GM23338 (cell line): ENCODE measurements at regions not wholly inside any gene's neighbourhood (a gene's known extent, or its start where the extent isn't known, plus 50 kb on each side); places are given as distances from the start of the nearest gene placed in this dataset.

Experiments
- CTCF ChIP-seq, 2 experiments: fragments of 200-600 bp in 1 of 2; sonication (generic) in 1 of 2; conservative IDR thresholded peaks; 2 replicates each; pipeline versions ENCODE4 v1.5.1 to v1.6.1; 2016 to 2017; ENCODE audit warnings: antibody characterized with exemption in 2 of 2, low read depth in 2 of 2, mild to moderate bottlenecking in 2 of 2, moderate library complexity in 1 of 2
- ETS1 ChIP-seq: IDR thresholded peaks from 2 replicates; pipeline ENCODE4 v1.6.1; 2016; ENCODE audit warnings: antibody characterized with exemption
- EZH2 ChIP-seq: fragments of 200-600 bp; sonication (generic); IDR thresholded peaks from one replicate; pipeline ENCODE4 v1.8.0; 2017; ENCODE audit warnings: antibody characterized with exemption, mild to moderate bottlenecking, low read depth; ENCODE audit not compliant: unreplicated experiment
- EZH2phosphoT487 ChIP-seq: fragments of 200-600 bp; sonication (generic); IDR thresholded peaks from one replicate; pipeline ENCODE4 v1.8.1; 2018; ENCODE audit warnings: antibody characterized with exemption; ENCODE audit not compliant: unreplicated experiment
- JUNB ChIP-seq: IDR thresholded peaks from one replicate; pipeline ENCODE4 v1.6.1; 2016; ENCODE audit warnings: antibody characterized with exemption; ENCODE audit not compliant: unreplicated experiment
- POLR2AphosphoS5 ChIP-seq: IDR thresholded peaks from 2 replicates; pipeline ENCODE4 v1.6.1; 2016; ENCODE audit warnings: antibody characterized with exemption, low read depth
- REST ChIP-seq: IDR thresholded peaks from one replicate; pipeline ENCODE4 v1.6.1; 2018; ENCODE audit warnings: antibody characterized with exemption; ENCODE audit not compliant: unreplicated experiment
- STAT1 ChIP-seq: IDR thresholded peaks from one replicate; pipeline ENCODE4 v1.6.1; 2016; ENCODE audit warnings: antibody characterized with exemption; ENCODE audit not compliant: unreplicated experiment
- ZNF114 ChIP-seq: fragments of 250-450 bp; sonication (Bioruptor Pico); IDR thresholded peaks from 2 replicates; pipeline ENCODE4 v1.5.0; 2020; ENCODE audit warnings: mild to moderate bottlenecking, moderate library complexity
- ZNF331 ChIP-seq: fragments of 250-450 bp; sonication (Bioruptor Pico); IDR thresholded peaks from 2 replicates; pipeline ENCODE4 v1.5.0; 2020; ENCODE audit warnings: low read depth, mild to moderate bottlenecking, moderate library complexity

- TF ChIP-seq POLR2AphosphoS5 (no peak), EZH2phosphoT487 (no peak), CTCF (conservative IDR thresholded peaks at IDR 0.05; ENCODE audit: low read depth in 2 of 2) (no peak), REST (no peak), ZNF114 (CRISPR knock-in tag) (no peak), EZH2 (no peak), ETS1 (no peak), STAT1 (no peak), JUNB (no peak), ZNF331 (no peak)
Measured at GRCh38 chr14:96991226-96991625, 194.0 kb downstream of the VRK1 start.
